H1 (cell line): ENCODE measurements at regions not wholly inside any gene's neighbourhood (a gene's known extent, or its start where the extent isn't known, plus 50 kb on each side); places are given as distances from the start of the nearest gene placed in this dataset.

ENCODE experiments used
- CTCF ChIA-PET: fragments of 300-600 bp; sonication (Branson Sonifier 250); formaldehyde crosslinking; loops from one replicate; lab custom pipeline; 2021; ENCODE audit not compliant: partially characterized antibody; lab: Charles Lee
- POLR2A ChIA-PET: fragments of 300-600 bp; sonication (Branson Sonifier 250); formaldehyde crosslinking; loops from one replicate; lab custom pipeline; 2021; ENCODE audit warnings: inconsistent platforms; ENCODE audit not compliant: partially characterized antibody; lab: Charles Lee
- DNase-seq, 2 experiments: peaks; one replicate each; pipeline versions ENCODE4 v3.0.0 to v3.0.0-alpha.2; 2010 to 2022; ENCODE audit warnings: low spot score in 2 of 2, low read depth in 1 of 2, mixed read lengths in 1 of 2
- FAIRE-seq: peaks from 2 replicates; lab custom pipeline; 2011; peaks lifted over from hg19 to GRCh38; lab: Jason Lieb, UNC
- H2AFZ ChIP-seq: 2 replicates; pipeline ENCODE4 v1.8.1; 2012; ENCODE audit warnings: low read length, inconsistent platforms
- H2AK5ac ChIP-seq: 2 replicates; pipeline ENCODE4 v1.6.1; 2013; ENCODE audit warnings: low read depth, low read length
- H2BK120ac ChIP-seq: replicated peaks from 2 replicates; pipeline ENCODE3; 2013; ENCODE audit warnings: low read depth, low read length, inconsistent platforms
- H2BK12ac ChIP-seq: 2 replicates; pipeline ENCODE4 v1.6.1; 2013; ENCODE audit warnings: low read depth, low read length
- H2BK15ac ChIP-seq: 2 replicates; pipeline ENCODE4 v1.6.1; 2013; ENCODE audit warnings: low read length
- H2BK20ac ChIP-seq: 2 replicates; pipeline ENCODE4 v1.6.1; 2013; ENCODE audit warnings: low read length
- H2BK5ac ChIP-seq: 2 replicates; pipeline ENCODE4 v1.6.1; 2013; ENCODE audit warnings: low read depth, low read length
- H3K14ac ChIP-seq: 2 replicates; pipeline ENCODE4 v1.6.1; 2013; ENCODE audit warnings: inconsistent platforms; ENCODE audit not compliant: insufficient read length
- H3K18ac ChIP-seq: 2 replicates; pipeline ENCODE4 v1.6.1; 2013; ENCODE audit warnings: low read length; ENCODE audit errors: extremely low read depth
- H3K23ac ChIP-seq: 2 replicates; pipeline ENCODE4 v1.6.1; 2013; ENCODE audit warnings: inconsistent platforms; ENCODE audit not compliant: insufficient read length
- H3K23me2 ChIP-seq: 2 replicates; pipeline ENCODE4 v1.6.1; 2013; ENCODE audit warnings: low read depth, low read length
- H3K27ac ChIP-seq: 2 replicates; pipeline ENCODE4 v1.6.1; 2011; ENCODE audit warnings: low read depth, low read length, inconsistent platforms
- H3K27me3 ChIP-seq, 4 experiments: replicated peaks in 1 of 4; 1 replicate in 1 of 4; 2 replicates in 3 of 4; pipeline versions ENCODE4 v1.6.1 to v1.8.1; 2011 to 2013; ENCODE audit warnings: low read length in 3 of 4, mild to moderate bottlenecking in 3 of 4, inconsistent platforms in 2 of 4, mixed read lengths in 2 of 4, moderate library complexity in 1 of 4; ENCODE audit not compliant: control insufficient read depth in 3 of 4, insufficient read depth in 3 of 4; ENCODE audit errors: extremely low read depth in 1 of 4
- H3K36me3 ChIP-seq, 4 experiments: 2 replicates each; pipeline versions ENCODE4 v1.6.1 to v1.8.1; 2011 to 2013; ENCODE audit warnings: mild to moderate bottlenecking in 4 of 4, low read length in 3 of 4, moderate library complexity in 2 of 4, control low read depth in 1 of 4, inconsistent platforms in 1 of 4; ENCODE audit not compliant: insufficient read depth in 4 of 4, control insufficient read depth in 2 of 4
- H3K4ac ChIP-seq: replicated peaks from 2 replicates; pipeline ENCODE3; 2013; ENCODE audit warnings: low read length, low read depth, mixed read lengths, inconsistent platforms; ENCODE audit not compliant: insufficient read length
- H3K4me1 ChIP-seq, 4 experiments: replicated peaks in 1 of 4; 1 replicate in 1 of 4; 2 replicates in 3 of 4; pipeline versions ENCODE4 v1.6.1 to v1.8.1; 2011 to 2013; ENCODE audit warnings: low read length in 3 of 4, inconsistent platforms in 2 of 4, mixed read lengths in 1 of 4; ENCODE audit not compliant: insufficient read depth in 4 of 4, control insufficient read depth in 3 of 4
- H3K4me2 ChIP-seq, 2 experiments: 2 replicates each; pipeline versions ENCODE4 v1.6.1 to v1.8.1; 2011 to 2013; ENCODE audit warnings: low read depth in 2 of 2, low read length in 2 of 2, control low read depth in 1 of 2, inconsistent platforms in 1 of 2, mild to moderate bottlenecking in 1 of 2; ENCODE audit not compliant: insufficient read depth in 1 of 2
- H3K4me3 ChIP-seq, 4 experiments: fragments of 200-600, 300-600 bp in 1 of 4; sonication (generic), shearing (Covaris generic), sonication (Bioruptor Twin) in 1 of 4; 2 replicates each; pipeline versions ENCODE4 v1.5.1 to v1.8.1; 2011 to 2016; ENCODE audit warnings: low read length in 4 of 4, low read depth in 3 of 4, control low read depth in 2 of 4, inconsistent platforms in 2 of 4, mild to moderate bottlenecking in 2 of 4, mixed read lengths in 1 of 4, moderate library complexity in 1 of 4; ENCODE audit not compliant: insufficient read depth in 2 of 4; ENCODE audit errors: extremely low read depth in 1 of 4
- H3K56ac ChIP-seq: replicated peaks from 2 replicates; pipeline ENCODE3; 2013; ENCODE audit warnings: low read depth, mild to moderate bottlenecking, mixed read lengths, low read length, inconsistent platforms; ENCODE audit not compliant: insufficient read length
- H3K79me1 ChIP-seq: 2 replicates; pipeline ENCODE4 v1.6.1; 2013; ENCODE audit warnings: low read depth, low read length, control low read depth
- H3K79me2 ChIP-seq, 2 experiments: 2 replicates each; pipeline versions ENCODE4 v1.6.1 to v1.8.1; 2012 to 2013; ENCODE audit warnings: low read length in 2 of 2, mild to moderate bottlenecking in 2 of 2, inconsistent platforms in 1 of 2; ENCODE audit not compliant: insufficient read depth in 2 of 2, control insufficient read depth in 1 of 2
- H3K9ac ChIP-seq, 4 experiments: replicated peaks in 1 of 4; 1 replicate in 1 of 4; 2 replicates in 3 of 4; pipeline versions ENCODE4 v1.6.1 to v1.8.1; 2011 to 2013; ENCODE audit warnings: low read depth in 3 of 4, low read length in 3 of 4, control low read depth in 2 of 4, mild to moderate bottlenecking in 2 of 4, moderate library complexity in 2 of 4, inconsistent platforms in 1 of 4; ENCODE audit errors: extremely low read depth in 1 of 4
- H3K9me3 ChIP-seq, 2 experiments: 2 replicates each; pipeline versions ENCODE4 v1.6.1 to v1.8.1; 2012 to 2013; ENCODE audit warnings: mild to moderate bottlenecking in 2 of 2, moderate library complexity in 2 of 2, control low read depth in 1 of 2, inconsistent platforms in 1 of 2, low read depth in 1 of 2, low read length in 1 of 2, mixed read lengths in 1 of 2; ENCODE audit not compliant: insufficient read depth in 2 of 2
- H4K20me1 ChIP-seq, 2 experiments: replicated peaks in 1 of 2; 2 replicates each; pipeline versions ENCODE3 to v1.8.1; 2011 to 2013; ENCODE audit warnings: inconsistent platforms in 2 of 2, low read length in 2 of 2, mild to moderate bottlenecking in 1 of 2; ENCODE audit not compliant: insufficient read depth in 2 of 2, control insufficient read depth in 1 of 2
- H4K5ac ChIP-seq: 2 replicates; pipeline ENCODE4 v1.6.1; 2013; ENCODE audit warnings: low read length, low read depth, mixed read lengths, inconsistent platforms; ENCODE audit not compliant: insufficient read length
- H4K8ac ChIP-seq: 2 replicates; pipeline ENCODE4 v1.8.0; 2013; ENCODE audit warnings: mild to moderate bottlenecking, moderate library complexity, low read length, inconsistent platforms; ENCODE audit not compliant: insufficient read depth; ENCODE audit errors: extremely low read depth
- H4K91ac ChIP-seq: replicated peaks from 2 replicates; pipeline ENCODE3; 2013; ENCODE audit warnings: low read length, mixed read lengths, inconsistent platforms; ENCODE audit not compliant: insufficient read length
- ATF3 ChIP-seq: IDR thresholded peaks from 2 replicates; pipeline ENCODE4 v1.6.1; 2011; ENCODE audit warnings: low read depth, mild to moderate bottlenecking, low read length; ENCODE audit not compliant: insufficient read depth
- CBX8 ChIP-seq: fragments of 300-800, 300-1000 bp; sonication (generic); IDR thresholded peaks from 2 replicates; pipeline ENCODE4 v1.7.1; 2016; ENCODE audit warnings: low read depth, low read length, borderline replicate concordance
- CEBPB ChIP-seq: IDR thresholded peaks from 2 replicates; pipeline ENCODE4 v1.6.1; 2012; ENCODE audit warnings: low read depth, low read length
- CTBP2 ChIP-seq: IDR thresholded peaks from 2 replicates; pipeline ENCODE4 v1.7.0; 2011; ENCODE audit warnings: borderline replicate concordance, mild to moderate bottlenecking, moderate library complexity, mixed read lengths, low read length; ENCODE audit not compliant: insufficient read depth, insufficient read length
- KDM4A ChIP-seq: IDR thresholded peaks from one replicate; pipeline ENCODE4 v1.7.1; 2012; ENCODE audit warnings: low read depth, mild to moderate bottlenecking, moderate library complexity, low read length, inconsistent platforms; ENCODE audit not compliant: severe bottlenecking
- MAFK ChIP-seq: IDR thresholded peaks from 2 replicates; pipeline ENCODE4 v1.6.1; 2012; ENCODE audit warnings: low read depth, mild to moderate bottlenecking, improper control_type of control experiment, low read length
- POLR2A ChIP-seq, 2 experiments: IDR thresholded peaks; 1 replicate in 1 of 2; 2 replicates in 1 of 2; pipeline ENCODE4 v1.6.1; 2011; ENCODE audit warnings: low read depth in 2 of 2, low read length in 2 of 2, mild to moderate bottlenecking in 2 of 2; ENCODE audit errors: control extremely low read depth in 1 of 2
- RAD21 ChIP-seq, 2 experiments: IDR thresholded peaks in 1 of 2; conservative IDR thresholded peaks in 1 of 2; 2 replicates each; pipeline ENCODE4 v1.6.1; 2011; ENCODE audit warnings: low read depth in 2 of 2, low read length in 2 of 2, improper control_type of control experiment in 1 of 2, inconsistent platforms in 1 of 2, mild to moderate bottlenecking in 1 of 2, moderate library complexity in 1 of 2
- RBBP5 ChIP-seq: IDR thresholded peaks from 2 replicates; pipeline ENCODE4 v1.7.1; 2012; ENCODE audit warnings: low read depth, mild to moderate bottlenecking, inconsistent platforms, low read length, moderate library complexity, borderline replicate concordance
- RFX5 ChIP-seq: IDR thresholded peaks from 2 replicates; pipeline ENCODE4 v1.6.1; 2011; ENCODE audit warnings: low read depth, low read length, improper control_type of control experiment, borderline replicate concordance
- RXRA ChIP-seq: IDR thresholded peaks from 2 replicates; pipeline ENCODE4 v1.6.1; 2011; ENCODE audit warnings: low read depth, mild to moderate bottlenecking, low read length, moderate library complexity; ENCODE audit not compliant: insufficient read depth
- SP4 ChIP-seq: IDR thresholded peaks from 2 replicates; pipeline ENCODE4 v1.6.1; 2012; ENCODE audit warnings: low read length, inconsistent platforms
- SUZ12 ChIP-seq: fragments of 200-600 bp; sonication (generic); IDR thresholded peaks from 2 replicates; pipeline ENCODE4 v1.6.1; 2012; ENCODE audit warnings: mild to moderate bottlenecking, inconsistent platforms, low read length, moderate library complexity, mixed read lengths
- TCF12 ChIP-seq: IDR thresholded peaks from 2 replicates; pipeline ENCODE4 v1.6.1; 2011; ENCODE audit warnings: low read depth, mild to moderate bottlenecking, low read length
- WGBS, 2 experiments: shearing (Covaris generic) in 1 of 2; methylation state at CpG; one replicate each; pipeline versions ENCODE4 v1.1.6 to v1.1.7; 2013 to 2015; ENCODE audit warnings: low lambda C conversion rate in 2 of 2, mixed read lengths in 2 of 2, inconsistent platforms in 1 of 2, low coverage in 1 of 2, missing lambda C conversion rate in 1 of 2; ENCODE audit not compliant: insufficient replicate concordance in 2 of 2, insufficient coverage in 1 of 2, insufficient read length in 1 of 2; ENCODE audit errors: extremely low coverage in 1 of 2, missing lambda C conversion rate in 1 of 2; 5-methylcytosine and 5-hydroxymethylcytosine counted together

- Histone ChIP-seq H2BK120ac (no peak overlapping the region), H3K9me3 (no peaks in the 10 kb centered on the region), H2BK20ac (no peak overlapping the region), H3K27ac (no peak overlapping the region), H3K27me3 (no peaks in the 10 kb centered on the region), H2BK15ac (no peak overlapping the region), H2BK12ac (no peak overlapping the region), H2AK5ac (no peak overlapping the region), H3K4me3 (no peak overlapping the region), H3K23ac (no peak overlapping the region), H3K9ac (no peak overlapping the region), H4K91ac (no peak overlapping the region), H3K56ac (no peak overlapping the region), H2BK5ac (no peak overlapping the region), H4K5ac (no peak overlapping the region), H3K36me3 (no peaks in the 10 kb centered on the region), H3K4me2 (no peak overlapping the region), H4K8ac (no peak overlapping the region), H4K20me1 (no peaks in the 10 kb centered on the region), H3K14ac (no peak overlapping the region), H3K18ac (no peak overlapping the region), H3K79me1 (no peaks in the 10 kb centered on the region), H3K23me2 (no peaks in the 10 kb centered on the region), H3K4me1 (no peaks in the 10 kb centered on the region), H2AFZ (no peak overlapping the region), H3K4ac (no peak overlapping the region), H3K79me2 (no peaks in the 10 kb centered on the region)
- DNase-seq (no peak), FAIRE-seq (no peak)
- CTCF ChIA-PET, result interaction anchor here (1.4 to 7.7 kb wide), 6 partner anchors 18 to 37 kb away, joined by 4 to 103 read pairs (median 5); no protein-coding TSS in a partner anchor
- POLR2A ChIA-PET, result no interaction called here
- 89% methylated on average over 1 of the region's 1 CpG; no CpG with 5 or more reads in 1 of the 2 experiments for WGBS, 2 experiments
- TF ChIP-seq CBX8 (no peak), ATF3 (no peak), SUZ12 (no peak), RBBP5 (no peak), CEBPB (no peak), MAFK (no peak), RAD21 (IDR thresholded peaks at IDR 0.05 in 1 of 2, conservative IDR thresholded peaks at IDR 0.05 in 1 of 2; ENCODE audit: low read depth in 2 of 2, low read length in 2 of 2) (no peak), CTBP2 (no peak), SP4 (no peak), TCF12 (no peak), RFX5 (no peak), KDM4A (no peak), POLR2A (IDR thresholded peaks at IDR 0.05; ENCODE audit: control extremely low read depth in 1 of 2, low read depth in 2 of 2, low read length in 2 of 2) (no peak), RXRA (no peak)
Observed at GRCh38 chr7:12456506-12456905, 52.8 kb upstream of the VWDE start.
